ENCODE measurements at regions not wholly inside any gene's neighbourhood (a gene's known extent, or its start where the extent isn't known, plus 50 kb on each side); places are given as distances from the start of the nearest gene placed in this dataset.

DNA sequence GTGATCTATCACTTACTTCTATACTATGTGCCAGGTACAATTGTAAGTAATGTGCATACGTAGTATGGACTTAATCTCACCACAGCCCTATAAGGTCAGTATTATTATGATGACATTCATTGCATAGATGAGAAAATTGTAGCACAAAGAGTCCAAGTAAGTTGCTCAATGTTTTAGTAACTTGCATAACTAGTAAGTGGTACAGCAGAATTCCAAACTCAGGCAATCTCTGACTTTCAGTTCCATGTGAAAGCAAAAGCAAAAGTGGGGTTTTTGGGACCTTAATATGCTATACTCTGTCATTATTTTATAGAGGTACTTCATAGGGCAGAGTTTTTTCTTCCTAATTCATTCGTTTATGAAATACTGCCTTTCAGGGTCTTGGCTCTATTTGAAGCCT, 188.8 kb upstream of the VEGFC start:
- no peaks in the 10 kb centered on the region for H3F3A ChIP-seq (ENCODE audit: control insufficient read depth, insufficient read depth)
- H3K4me3 ChIP-seq (ENCODE audit: low read length): no peak overlapping the region
- H3K27me3 ChIP-seq (ENCODE audit: control insufficient read depth, low read length): no peaks in the 10 kb centered on the region
- H3K4me2 ChIP-seq (ENCODE audit: low read length): no peak overlapping the region
- H4K20me1 ChIP-seq (ENCODE audit: control insufficient read depth, insufficient read depth, low read depth, low read length): no peaks in the 10 kb centered on the region
- no peaks in the 10 kb centered on the region for H3K36me3 ChIP-seq (ENCODE audit: control insufficient read depth, low read length)
- H3K9me3 ChIP-seq (ENCODE audit: control insufficient read depth, insufficient read depth, low read length): no peaks in the 10 kb centered on the region
- H3K27ac ChIP-seq (ENCODE audit: low read depth, low read length): no peak overlapping the region
- no peaks in the 10 kb centered on the region for H3K4me1 ChIP-seq (ENCODE audit: control insufficient read depth, low read length)
- H3K9me2 ChIP-seq (replicated peaks; ENCODE audit: control insufficient read depth, low read length): no peaks in the 10 kb centered on the region
- no peaks in the 10 kb centered on the region for H3K79me2 ChIP-seq (ENCODE audit: control insufficient read depth, low read length)
- TF ChIP-seq, protein P1, sequence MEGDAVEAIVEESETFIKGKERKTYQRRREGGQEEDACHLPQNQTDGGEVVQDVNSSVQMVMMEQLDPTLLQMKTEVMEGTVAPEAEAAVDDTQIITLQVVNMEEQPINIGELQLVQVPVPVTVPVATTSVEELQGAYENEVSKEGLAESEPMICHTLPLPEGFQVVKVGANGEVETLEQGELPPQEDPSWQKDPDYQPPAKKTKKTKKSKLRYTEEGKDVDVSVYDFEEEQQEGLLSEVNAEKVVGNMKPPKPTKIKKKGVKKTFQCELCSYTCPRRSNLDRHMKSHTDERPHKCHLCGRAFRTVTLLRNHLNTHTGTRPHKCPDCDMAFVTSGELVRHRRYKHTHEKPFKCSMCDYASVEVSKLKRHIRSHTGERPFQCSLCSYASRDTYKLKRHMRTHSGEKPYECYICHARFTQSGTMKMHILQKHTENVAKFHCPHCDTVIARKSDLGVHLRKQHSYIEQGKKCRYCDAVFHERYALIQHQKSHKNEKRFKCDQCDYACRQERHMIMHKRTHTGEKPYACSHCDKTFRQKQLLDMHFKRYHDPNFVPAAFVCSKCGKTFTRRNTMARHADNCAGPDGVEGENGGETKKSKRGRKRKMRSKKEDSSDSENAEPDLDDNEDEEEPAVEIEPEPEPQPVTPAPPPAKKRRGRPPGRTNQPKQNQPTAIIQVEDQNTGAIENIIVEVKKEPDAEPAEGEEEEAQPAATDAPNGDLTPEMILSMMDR (IDR thresholded peaks at IDR 0.05; ENCODE audit: low read depth, low read length, poor library complexity, severe bottlenecking): no peak
- no peak for TF ChIP-seq EZH2phosphoT487 (IDR thresholded peaks at IDR 0.05; ENCODE audit: borderline replicate concordance, low read length)

DNA sequence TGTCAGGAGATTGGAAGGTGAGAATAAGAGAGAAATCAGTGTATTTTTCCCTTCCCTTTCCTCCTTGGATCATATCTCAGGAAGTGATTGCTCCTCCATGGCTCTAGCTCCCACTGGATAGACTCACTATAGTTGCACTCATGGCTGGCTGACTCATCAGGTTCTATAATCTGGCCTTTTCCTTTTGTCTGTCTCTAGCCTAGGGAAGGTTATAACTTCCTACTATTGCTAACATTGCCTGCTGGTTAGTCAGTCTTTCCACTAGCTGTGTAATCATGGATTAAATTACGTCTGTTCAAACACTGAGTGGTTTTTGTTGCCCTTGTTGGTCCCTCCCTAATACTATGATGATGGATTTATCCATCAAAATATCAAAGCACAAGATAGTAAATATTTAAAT, 195.5 kb upstream of the VEGFC start:
- TF ChIP-seq, protein P1 (IDR thresholded peaks at IDR 0.05; ENCODE audit: low read depth, low read length, poor library complexity, severe bottlenecking): no peak
- no peak for TF ChIP-seq EZH2phosphoT487 (IDR thresholded peaks at IDR 0.05; ENCODE audit: borderline replicate concordance, low read length)
- Histone ChIP-seq H3K79me2 (ENCODE audit: control insufficient read depth, low read length) (no peaks in the 10 kb centered on the region), H3K4me1 (ENCODE audit: control insufficient read depth, low read length) (no peaks in the 10 kb centered on the region), H3K4me2 (ENCODE audit: low read length) (no peak overlapping the region), H3K9me2 (replicated peaks; ENCODE audit: control insufficient read depth, low read length) (no peaks in the 10 kb centered on the region), H3K27ac (ENCODE audit: low read depth, low read length) (no peak overlapping the region), H3K4me3 (ENCODE audit: low read length) (no peak overlapping the region), H3F3A (ENCODE audit: control insufficient read depth, insufficient read depth) (no peaks in the 10 kb centered on the region), H3K9me3 (ENCODE audit: control insufficient read depth, insufficient read depth, low read length) (no peaks in the 10 kb centered on the region), H3K27me3 (ENCODE audit: control insufficient read depth, low read length) (no peaks in the 10 kb centered on the region), H3K36me3 (ENCODE audit: control insufficient read depth, low read length) (no peaks in the 10 kb centered on the region), H4K20me1 (ENCODE audit: control insufficient read depth, insufficient read depth, low read depth, low read length) (no peaks in the 10 kb centered on the region)

DNA sequence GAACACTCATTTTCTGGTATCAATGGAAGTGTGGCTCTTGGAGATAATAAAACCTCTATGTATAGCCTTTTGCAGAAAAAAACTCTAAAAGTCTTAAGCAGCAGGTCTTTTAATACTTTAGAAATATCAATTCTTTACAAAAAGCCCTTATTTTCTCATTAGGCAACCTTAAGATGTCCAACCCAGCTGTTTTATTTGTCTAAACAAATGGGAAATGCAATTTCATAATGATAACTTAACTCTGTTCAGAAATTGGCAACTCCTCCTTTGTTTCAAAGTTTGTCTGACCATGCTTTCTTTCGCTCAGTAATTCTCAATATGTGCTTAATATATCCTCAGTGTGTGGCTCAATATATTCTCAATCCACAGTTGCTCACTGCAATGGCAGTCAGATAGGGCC, 196.5 kb upstream of the VEGFC start:
- no peaks in the 10 kb centered on the region for H3K4me1 ChIP-seq (ENCODE audit: control insufficient read depth, low read length)
- H4K20me1 ChIP-seq (ENCODE audit: control insufficient read depth, insufficient read depth, low read depth, low read length): no peaks in the 10 kb centered on the region
- H3K79me2 ChIP-seq (ENCODE audit: control insufficient read depth, low read length): no peaks in the 10 kb centered on the region
- no peaks in the 10 kb centered on the region for H3F3A ChIP-seq (ENCODE audit: control insufficient read depth, insufficient read depth)
- no peaks in the 10 kb centered on the region for H3K36me3 ChIP-seq (ENCODE audit: control insufficient read depth, low read length)
- H3K27me3 ChIP-seq (ENCODE audit: control insufficient read depth, low read length): no peaks in the 10 kb centered on the region
- no peak overlapping the region for H3K27ac ChIP-seq (ENCODE audit: low read depth, low read length)
- no peaks in the 10 kb centered on the region for H3K9me3 ChIP-seq (ENCODE audit: control insufficient read depth, insufficient read depth, low read length)
- no peak overlapping the region for H3K4me3 ChIP-seq (ENCODE audit: low read length)
- no peak for TF ChIP-seq EZH2phosphoT487 (IDR thresholded peaks at IDR 0.05; ENCODE audit: borderline replicate concordance, low read length)
- TF ChIP-seq, protein P1 (IDR thresholded peaks at IDR 0.05; ENCODE audit: low read depth, low read length, poor library complexity, severe bottlenecking): no peak
- no peak overlapping the region for H3K4me2 ChIP-seq (ENCODE audit: low read length)
- H3K9me2 ChIP-seq (replicated peaks; ENCODE audit: control insufficient read depth, low read length): no peaks in the 10 kb centered on the region
